ENCODE measurements at regions not wholly inside any gene's neighbourhood (a gene's known extent, or its start where the extent isn't known, plus 50 kb on each side); places are given as distances from the start of the nearest gene placed in this dataset.

DNA sequence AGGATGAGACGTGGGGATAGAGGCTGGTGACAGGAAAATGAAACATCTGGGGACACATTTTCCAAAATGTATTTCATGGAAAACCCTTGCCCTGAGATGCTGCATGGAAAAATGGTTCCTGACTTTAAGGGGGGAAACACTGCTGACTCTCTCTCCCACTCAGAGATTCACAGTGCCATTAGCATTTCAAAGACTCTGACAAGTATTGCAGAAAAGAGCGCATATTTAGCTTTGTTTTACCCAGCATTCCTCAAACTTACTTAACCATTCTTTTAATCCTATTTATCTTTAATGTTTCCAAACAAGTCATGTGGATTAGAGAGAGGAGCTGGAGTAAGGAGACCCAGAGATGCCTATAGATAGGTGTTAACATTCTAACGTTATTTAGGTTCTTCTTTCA is 141.8 kb upstream of the DYRK2 start:
- Histone ChIP-seq H3K36me3 (ENCODE audit: insufficient read depth, low read length, poor library complexity, severe bottlenecking) (no peaks in the 10 kb centered on the region), H3K27ac (ENCODE audit: low read depth, low read length, poor library complexity, severe bottlenecking) (no peak overlapping the region), H3K9me3 (ENCODE audit: low read depth, low read length, poor library complexity, severe bottlenecking) (no peaks in the 10 kb centered on the region), H3K4me1 (ENCODE audit: insufficient read depth, low read length, poor library complexity, severe bottlenecking) (peaks cover 3% of the 10 kb centered on the region), H3K27me3 (replicated peaks; ENCODE audit: insufficient read depth, low read depth, low read length, poor library complexity) (no peaks in the 10 kb centered on the region), H3K4me3 (ENCODE audit: low read depth, low read length, poor library complexity, severe bottlenecking) (no peak overlapping the region)
- DNase-seq (ENCODE audit: low spot score), result no peak
- ChIA-PET CTCF (no interaction called here), POLR2A (ENCODE audit: low non-redundant PET) (no interaction called here)
- intact Hi-C loops (cut with micrococcal nuclease; ENCODE audit: unreplicated experiment), result no loop called here
- TF ChIP-seq CTCF (conservative IDR thresholded peaks at IDR 0.05; ENCODE audit: low read depth, low read length) (no peak), EZH2 (IDR thresholded peaks at IDR 0.05; ENCODE audit: borderline replicate concordance, low read depth, low read length, poor library complexity, severe bottlenecking) (no peak)
- BruUV-seq (replicated peaks), result no TSS peak

GRCh38 chr12:67508830-67509229 is 139.7 kb upstream of the DYRK2 start:
- no TSS peak for BruUV-seq (replicated peaks)
- TF ChIP-seq CTCF (conservative IDR thresholded peaks at IDR 0.05; ENCODE audit: low read depth, low read length) (no peak), EZH2 (IDR thresholded peaks at IDR 0.05; ENCODE audit: borderline replicate concordance, low read depth, low read length, poor library complexity, severe bottlenecking) (no peak)
- intact Hi-C loops (cut with micrococcal nuclease; ENCODE audit: unreplicated experiment), result no loop called here

DNA sequence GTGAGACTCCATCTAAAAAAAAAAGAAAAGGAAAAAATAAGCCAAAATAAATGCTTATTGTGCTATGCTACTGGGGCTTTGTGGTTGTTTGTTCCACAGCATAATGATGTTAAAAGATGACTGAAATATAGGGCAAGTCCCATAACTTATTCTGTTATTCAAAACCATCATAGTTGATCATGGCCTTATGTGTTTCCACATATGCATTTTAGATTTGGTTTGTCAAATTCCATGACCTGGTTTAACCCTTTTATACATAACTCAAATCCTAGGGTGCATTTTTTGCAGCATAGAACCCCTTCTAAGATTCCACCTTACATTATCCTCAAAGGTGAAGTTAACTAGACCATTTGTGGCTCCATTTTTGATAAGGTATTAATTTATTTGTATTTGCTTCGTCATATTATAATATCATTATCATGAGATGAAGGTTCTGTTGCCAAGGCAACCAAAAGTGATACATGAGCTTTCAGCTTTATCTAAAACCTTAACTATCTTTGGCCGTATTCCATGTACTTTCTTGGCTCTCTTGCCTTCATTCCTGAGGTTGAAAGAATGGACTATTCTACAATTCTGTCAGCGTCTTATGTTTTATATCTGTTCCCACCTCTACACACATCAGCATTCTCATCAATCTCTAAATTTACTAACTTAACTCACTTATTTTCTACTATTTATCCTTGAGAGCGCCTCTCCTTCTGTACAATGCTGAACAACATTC is 138.7 kb upstream of the DYRK2 start:
- ChIA-PET POLR2A (ENCODE audit: low non-redundant PET) (no interaction called here), CTCF (no interaction called here)
- Histone ChIP-seq H3K36me3 (ENCODE audit: insufficient read depth, low read length, poor library complexity, severe bottlenecking) (no peaks in the 10 kb centered on the region), H3K4me3 (ENCODE audit: low read depth, low read length, poor library complexity, severe bottlenecking) (no peak overlapping the region), H3K27me3 (replicated peaks; ENCODE audit: insufficient read depth, low read depth, low read length, poor library complexity) (no peaks in the 10 kb centered on the region), H3K4me1 (ENCODE audit: insufficient read depth, low read length, poor library complexity, severe bottlenecking) (peaks cover 3% of the 10 kb centered on the region), H3K9me3 (ENCODE audit: low read depth, low read length, poor library complexity, severe bottlenecking) (no peaks in the 10 kb centered on the region), H3K27ac (ENCODE audit: low read depth, low read length, poor library complexity, severe bottlenecking) (no peak overlapping the region)
- no peak for DNase-seq (ENCODE audit: low spot score)
- intact Hi-C loops (cut with micrococcal nuclease; ENCODE audit: unreplicated experiment), result no loop called here
- no TSS peak for BruUV-seq (replicated peaks)
- no peak for TF ChIP-seq EZH2 (IDR thresholded peaks at IDR 0.05; ENCODE audit: borderline replicate concordance, low read depth, low read length, poor library complexity, severe bottlenecking)
- no peak for TF ChIP-seq CTCF (conservative IDR thresholded peaks at IDR 0.05; ENCODE audit: low read depth, low read length)

More at GRCh38 chr12:67508830-67509229, 139.7 kb upstream of the DYRK2 start:
- Histone ChIP-seq H3K27ac (ENCODE audit: low read depth, low read length, poor library complexity, severe bottlenecking) (no peak overlapping the region), H3K27me3 (replicated peaks; ENCODE audit: insufficient read depth, low read depth, low read length, poor library complexity) (no peaks in the 10 kb centered on the region), H3K4me1 (ENCODE audit: insufficient read depth, low read length, poor library complexity, severe bottlenecking) (peaks cover 3% of the 10 kb centered on the region), H3K36me3 (ENCODE audit: insufficient read depth, low read length, poor library complexity, severe bottlenecking) (no peaks in the 10 kb centered on the region), H3K9me3 (ENCODE audit: low read depth, low read length, poor library complexity, severe bottlenecking) (no peaks in the 10 kb centered on the region), H3K4me3 (ENCODE audit: low read depth, low read length, poor library complexity, severe bottlenecking) (no peak overlapping the region)
- ChIA-PET POLR2A (ENCODE audit: low non-redundant PET) (no interaction called here), CTCF (no interaction called here)
- DNase-seq (ENCODE audit: low spot score), result no peak

Measured in A673 (cell line).